ENCODE measurements at regions not wholly inside any gene's neighbourhood (a gene's known extent, or its start where the extent isn't known, plus 50 kb on each side); places are given as distances from the start of the nearest gene placed in this dataset.
A peak's percentile ranks its signal among the peaks of the same experiment; 100 is the strongest.

DNA sequence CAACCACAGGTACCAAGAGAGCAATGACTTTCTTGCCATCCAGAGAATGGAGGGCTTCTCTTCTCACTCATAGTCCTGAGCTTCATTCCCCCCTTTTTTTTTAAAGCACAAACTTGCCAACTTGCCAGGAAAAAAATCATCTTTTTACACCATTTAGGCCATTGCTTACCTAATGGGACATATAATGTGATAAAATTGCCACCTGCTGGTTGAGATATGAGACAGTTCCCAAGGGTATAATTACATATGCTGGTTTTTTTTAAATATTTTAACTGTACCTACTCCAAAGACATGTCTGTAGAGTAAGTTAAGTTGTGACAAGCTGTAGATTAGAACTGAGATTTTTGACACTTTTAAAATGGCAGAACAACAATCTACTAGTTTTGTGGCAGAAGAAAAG lies 519.1 kb upstream of the SEL1L start:
- H3K36me3 Mint-ChIP-seq (ENCODE audit: low read depth) = no peaks in the 10 kb centered on the region
- peaks cover 3% of the 10 kb centered on the region for H3K9me3 Mint-ChIP-seq
- no peak for TF ChIP-seq CTCF (IDR thresholded peaks at IDR 0.05; ENCODE audit: unreplicated experiment in 3 of 3)
- no peak overlapping the region for H3K27ac Mint-ChIP-seq
- H3K4me3 Mint-ChIP-seq = no peak overlapping the region
- H3K4me1 Mint-ChIP-seq = no peaks in the 10 kb centered on the region
- H3K27me3 Mint-ChIP-seq (ENCODE audit: low read depth) = no peaks in the 10 kb centered on the region

GRCh38 chr14:82055515-82056115 lies 522.0 kb upstream of the SEL1L start:
- TF ChIP-seq CTCF (IDR thresholded peaks at IDR 0.05; ENCODE audit: unreplicated experiment in 3 of 3) = no peak
- Mint-ChIP-seq H3K36me3 (ENCODE audit: low read depth) (no peaks in the 10 kb centered on the region), H3K4me1 (no peaks in the 10 kb centered on the region), H3K27ac (peak overlapping the region in 2 of 3 experiments; percentile 4 to 5), H3K27me3 (ENCODE audit: low read depth) (no peaks in the 10 kb centered on the region), H3K9me3 (peaks cover 3% of the 10 kb centered on the region), H3K4me3 (no peak overlapping the region)

- Mint-ChIP-seq H3K9me3 (peaks cover 3% of the 10 kb centered on the region), H3K36me3 (ENCODE audit: low read depth) (no peaks in the 10 kb centered on the region), H3K4me3 (no peak overlapping the region), H3K27ac (no peak overlapping the region), H3K27me3 (ENCODE audit: low read depth) (no peaks in the 10 kb centered on the region), H3K4me1 (no peaks in the 10 kb centered on the region)
- no peak for TF ChIP-seq CTCF (IDR thresholded peaks at IDR 0.05; ENCODE audit: unreplicated experiment in 3 of 3)
Measured at GRCh38 chr14:82060219-82060618, 526.6 kb upstream of the SEL1L start.

DNA sequence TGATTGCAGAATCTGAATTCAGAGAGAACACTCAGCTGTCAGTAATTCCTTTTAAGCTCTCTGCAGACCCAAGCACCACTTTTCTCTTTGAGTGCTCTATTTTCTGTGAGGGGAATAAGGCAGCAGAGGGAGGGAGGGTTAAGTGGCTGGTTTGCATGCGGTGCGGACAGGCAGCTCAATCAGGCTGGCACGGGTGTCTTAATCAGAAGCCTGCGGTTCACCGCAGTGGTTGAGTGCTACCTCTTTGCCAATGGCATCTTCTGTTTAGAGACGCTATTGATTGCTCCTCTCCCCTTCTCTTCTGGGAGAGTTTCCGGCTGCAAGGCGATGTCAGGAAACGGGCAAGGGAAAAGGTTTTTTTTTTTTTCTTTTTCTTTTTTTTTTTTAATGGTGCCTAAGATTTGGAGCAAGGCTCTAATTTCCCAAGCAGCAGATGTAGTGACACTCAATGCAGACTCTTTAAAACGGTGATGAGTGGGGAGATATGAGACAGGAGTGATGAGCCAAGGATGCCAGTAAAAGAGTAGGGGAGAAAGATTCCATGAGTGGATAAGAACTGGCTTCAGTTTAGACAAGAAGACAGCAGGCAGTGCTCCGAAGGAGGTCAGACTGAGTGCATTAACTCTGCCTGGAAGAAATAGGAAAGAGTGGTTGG lies 533.7 kb upstream of the SEL1L start:
- no peaks in the 10 kb centered on the region for H3K36me3 Mint-ChIP-seq (ENCODE audit: low read depth)
- no peak overlapping the region for H3K27ac Mint-ChIP-seq
- no peak overlapping the region for H3K4me3 Mint-ChIP-seq
- H3K9me3 Mint-ChIP-seq = no peaks in the 10 kb centered on the region
- H3K27me3 Mint-ChIP-seq (ENCODE audit: low read depth) = peaks cover 3% of the 10 kb centered on the region
- H3K4me1 Mint-ChIP-seq = no peaks in the 10 kb centered on the region
- no peak for TF ChIP-seq CTCF (IDR thresholded peaks at IDR 0.05; ENCODE audit: unreplicated experiment in 3 of 3)

- Mint-ChIP-seq H3K27ac (no peak overlapping the region), H3K27me3 (ENCODE audit: low read depth) (peaks cover 3% of the 10 kb centered on the region), H3K9me3 (no peaks in the 10 kb centered on the region), H3K36me3 (ENCODE audit: low read depth) (no peaks in the 10 kb centered on the region), H3K4me3 (no peak overlapping the region), H3K4me1 (no peaks in the 10 kb centered on the region)
- no peak for TF ChIP-seq CTCF (IDR thresholded peaks at IDR 0.05; ENCODE audit: unreplicated experiment in 3 of 3)
Measured at GRCh38 chr14:82070040-82070439, 536.4 kb upstream of the SEL1L start.

DNA sequence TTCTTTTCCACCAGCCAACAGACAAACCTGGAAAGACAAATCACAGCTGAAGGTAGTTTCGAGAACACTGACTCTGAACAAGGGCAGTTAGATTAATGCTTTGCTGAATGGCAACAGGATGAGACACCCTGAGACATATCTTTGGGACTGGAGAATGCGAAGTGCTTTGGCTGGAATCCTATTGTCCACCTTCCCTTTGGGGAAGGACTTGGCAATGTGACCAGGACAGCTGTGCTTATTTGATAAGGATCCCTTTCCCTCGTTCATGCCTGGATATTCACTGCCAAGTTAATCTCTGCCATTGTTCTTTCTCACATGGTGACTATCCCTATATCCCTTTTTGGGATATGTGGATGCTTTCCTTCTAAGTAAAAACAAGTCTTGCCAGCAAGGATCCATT lies 537.1 kb upstream of the SEL1L start:
- Mint-ChIP-seq H3K9me3 (no peaks in the 10 kb centered on the region), H3K27ac (no peak overlapping the region), H3K4me3 (no peak overlapping the region), H3K27me3 (ENCODE audit: low read depth) (peaks cover 3% of the 10 kb centered on the region), H3K4me1 (no peaks in the 10 kb centered on the region), H3K36me3 (ENCODE audit: low read depth) (no peaks in the 10 kb centered on the region)
- TF ChIP-seq CTCF (IDR thresholded peaks at IDR 0.05; ENCODE audit: unreplicated experiment in 3 of 3) = no peak
